Fibroblast of pulmonary artery (primary cell): ENCODE measurements at regions not wholly inside any gene's neighbourhood (a gene's known extent, or its start where the extent isn't known, plus 50 kb on each side); places are given as distances from the start of the nearest gene placed in this dataset.

ENCODE experiments used
- DNase-seq: peaks from one replicate; pipeline ENCODE4 v3.0.0-alpha.2; 2010; ENCODE audit warnings: low read depth
- H3K4me3 ChIP-seq: replicated peaks from 2 replicates; pipeline ENCODE4 v1.5.1; 2011; ENCODE audit warnings: low read depth, mild to moderate bottlenecking, control low read depth, low read length, moderate library complexity
- CTCF ChIP-seq: IDR thresholded peaks from 2 replicates; pipeline ENCODE4 v1.5.1; 2011; ENCODE audit warnings: mild to moderate bottlenecking, control low read depth, low read length, inconsistent platforms; ENCODE audit errors: missing control alignments

GRCh38 chr11:28559492-28559891 lies 451.3 kb downstream of the METTL15 start:
- no peak for TF ChIP-seq CTCF
- peak; percentile 61 for DNase-seq
- peak overlapping the region; percentile 21 for H3K4me3 ChIP-seq

DNA sequence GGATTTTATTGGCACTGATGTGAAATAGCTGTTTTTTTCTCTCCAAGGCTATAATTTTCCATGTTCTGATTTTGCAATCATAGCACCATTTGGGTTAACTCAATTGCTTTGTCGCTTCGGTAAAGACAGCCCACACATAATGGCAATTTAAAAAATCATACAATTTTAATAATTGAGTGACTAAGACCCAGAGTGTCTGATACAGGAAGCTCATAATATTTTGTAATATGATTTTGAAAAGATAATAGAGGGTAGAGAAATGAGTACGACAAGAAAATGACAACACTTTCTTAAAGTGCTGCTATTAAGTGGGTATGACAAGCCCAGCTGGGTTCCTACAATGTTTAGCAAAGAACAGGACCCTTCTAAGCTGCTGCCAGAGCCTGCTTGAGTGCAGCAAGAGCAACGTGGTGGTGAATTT lies 439.1 kb downstream of the METTL15 start:
- H3K4me3 ChIP-seq, result no peak overlapping the region
- DNase-seq, result no peak
- no peak for TF ChIP-seq CTCF

DNA sequence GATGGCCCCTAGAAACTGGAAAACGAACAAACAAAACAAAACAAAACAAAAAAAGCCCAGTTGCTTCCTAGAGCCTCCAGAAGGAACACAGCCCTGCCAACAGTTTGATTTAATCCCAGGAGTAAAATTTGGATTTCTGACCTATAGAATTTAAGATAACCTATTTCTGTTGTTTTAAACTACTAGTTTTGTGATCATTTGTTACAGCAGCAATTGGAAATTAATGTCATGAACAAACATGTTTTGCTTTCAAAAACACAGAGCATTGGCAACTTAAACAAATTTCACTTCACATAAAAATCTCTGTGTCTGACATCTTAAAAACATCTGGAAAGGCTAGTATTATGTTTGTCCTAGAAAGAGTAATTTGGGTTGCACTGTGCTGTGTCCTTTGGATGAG lies 437.3 kb downstream of the METTL15 start:
- H3K4me3 ChIP-seq, result no peak overlapping the region
- DNase-seq, result no peak
- TF ChIP-seq CTCF, result no peak

GRCh38 chr11:28542561-28542960 lies 434.4 kb downstream of the METTL15 start:
- TF ChIP-seq CTCF, result no peak
- DNase-seq, result no peak
- no peak overlapping the region for H3K4me3 ChIP-seq

GRCh38 chr11:28539239-28540030 lies 431.2 kb downstream of the METTL15 start:
- no peak for DNase-seq
- TF ChIP-seq CTCF, result no peak
- H3K4me3 ChIP-seq, result no peak overlapping the region

GRCh38 chr11:28537822-28538221 lies 429.6 kb downstream of the METTL15 start:
- no peak for DNase-seq
- no peak for TF ChIP-seq CTCF

GRCh38 chr11:28536504-28537267 lies 428.5 kb downstream of the METTL15 start:
- no peak overlapping the region for H3K4me3 ChIP-seq
- no peak for TF ChIP-seq CTCF
- DNase-seq, result no peak

More at GRCh38 chr11:28537822-28538221, 429.6 kb downstream of the METTL15 start:
- H3K4me3 ChIP-seq, result no peak overlapping the region
